Gastroesophageal sphincter (tissue), 3 donors: ENCODE measurements at regions not wholly inside any gene's neighbourhood (a gene's known extent, or its start where the extent isn't known, plus 50 kb on each side); places are given as distances from the start of the nearest gene placed in this dataset.

Experiments used
- CTCF ChIP-seq, 4 experiments: fragments of 200-600 bp in 2 of 4; fragments of 450-650 bp in 2 of 4; sonication (generic) in 1 of 4; IDR thresholded peaks; one replicate each; pipeline ENCODE4 v1.5.1; 2017 to 2019; ENCODE audit warnings: antibody characterized with exemption in 4 of 4, mild to moderate bottlenecking in 2 of 4, moderate library complexity in 2 of 4
- EP300 ChIP-seq: sonication (generic); formaldehyde crosslinking; IDR thresholded peaks from one replicate; pipeline ENCODE4 v1.6.1; 2017; ENCODE audit warnings: antibody characterized with exemption, mild to moderate bottlenecking
- POLR2AphosphoS5 ChIP-seq: sonication (generic); formaldehyde crosslinking; IDR thresholded peaks from one replicate; pipeline ENCODE4 v1.6.1; 2017; ENCODE audit warnings: antibody characterized with exemption

DNA sequence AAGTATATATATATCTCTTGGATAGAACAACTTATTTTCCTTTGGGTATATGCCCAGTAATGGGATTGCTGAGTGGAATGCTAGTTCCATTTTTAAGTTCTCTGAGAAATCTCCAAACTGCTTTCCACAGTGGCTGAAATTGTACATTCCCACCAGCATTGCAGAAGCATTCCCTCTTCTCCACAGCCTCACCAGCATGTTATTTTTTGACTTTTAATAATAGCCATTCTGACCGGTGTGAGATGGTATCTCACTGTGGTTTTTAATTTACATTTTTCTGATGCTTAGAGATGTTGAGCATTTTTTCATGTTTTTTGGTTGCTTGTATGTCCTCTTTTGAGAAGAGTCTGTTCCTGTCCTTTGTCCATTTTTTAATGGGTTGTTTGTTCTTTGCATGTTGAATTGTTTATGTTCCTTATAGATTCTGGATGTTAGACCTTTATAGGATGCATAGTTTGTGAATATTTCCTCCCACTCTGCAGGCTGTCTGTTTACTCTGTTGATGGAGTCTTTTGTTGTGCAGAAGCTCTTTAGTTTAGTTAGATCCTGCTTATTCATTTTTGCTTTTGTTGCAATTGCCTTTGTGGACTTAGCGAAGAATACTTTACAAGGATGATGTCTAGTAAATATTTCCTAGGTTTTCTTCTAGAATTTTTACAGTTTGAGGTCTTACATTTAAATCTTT, 82.7 kb upstream of the NR2F2 start:
- no peak for TF ChIP-seq POLR2AphosphoS5
- no peak for TF ChIP-seq CTCF (IDR thresholded peaks at IDR 0.05)
- no peak for TF ChIP-seq EP300
